H9 (cell line): ENCODE measurements at regions not wholly inside any gene's neighbourhood (a gene's known extent, or its start where the extent isn't known, plus 50 kb on each side); places are given as distances from the start of the nearest gene placed in this dataset.

Source experiments
- DNase-seq: peaks from one replicate; pipeline ENCODE4 v3.0.0-alpha.2; 2017
- H2AFZ ChIP-seq: one replicate; pipeline ENCODE4 v1.6.1; 2013; ENCODE audit warnings: mild to moderate bottlenecking, low read length, control low read depth, moderate library complexity
- H2AK5ac ChIP-seq: 2 replicates; pipeline ENCODE4 v1.6.1; 2013; ENCODE audit warnings: low read length, control low read depth, mixed read lengths; ENCODE audit not compliant: insufficient read length
- H2BK120ac ChIP-seq: one replicate; pipeline ENCODE4 v1.6.1; 2013; ENCODE audit warnings: low read depth, mild to moderate bottlenecking, low read length, control low read depth, inconsistent platforms; ENCODE audit not compliant: poor library complexity, severe bottlenecking
- H2BK12ac ChIP-seq: 2 replicates; pipeline ENCODE4 v1.6.1; 2013; ENCODE audit warnings: low read length, control low read depth, mixed read lengths, low read depth; ENCODE audit not compliant: insufficient read length
- H2BK15ac ChIP-seq: 2 replicates; pipeline ENCODE4 v1.6.1; 2013; ENCODE audit warnings: low read depth, low read length, control low read depth
- H2BK20ac ChIP-seq: one replicate; pipeline ENCODE4 v1.6.1; 2013; ENCODE audit warnings: low read depth, mild to moderate bottlenecking, low read length, control low read depth, inconsistent platforms; ENCODE audit not compliant: poor library complexity, severe bottlenecking
- H2BK5ac ChIP-seq: 2 replicates; pipeline ENCODE4 v1.6.1; 2013; ENCODE audit warnings: low read length, control low read depth, mixed read lengths; ENCODE audit not compliant: insufficient read length
- H3K14ac ChIP-seq: 2 replicates; pipeline ENCODE4 v1.6.1; 2013; ENCODE audit warnings: low read length, control low read depth; ENCODE audit not compliant: insufficient read depth
- H3K18ac ChIP-seq: 2 replicates; pipeline ENCODE4 v1.6.1; 2013; ENCODE audit warnings: low read depth, mild to moderate bottlenecking, mixed read lengths, low read length, control low read depth; ENCODE audit not compliant: insufficient read length
- H3K23ac ChIP-seq: 2 replicates; pipeline ENCODE4 v1.6.1; 2013; ENCODE audit warnings: low read length, control low read depth, mixed read lengths, low read depth; ENCODE audit not compliant: insufficient read length
- H3K23me2 ChIP-seq: 2 replicates; pipeline ENCODE4 v1.6.1; 2013; ENCODE audit warnings: low read depth, mild to moderate bottlenecking, mixed read lengths, low read length, control low read depth; ENCODE audit not compliant: insufficient read length, poor library complexity, severe bottlenecking
- H3K27ac ChIP-seq: 2 replicates; pipeline ENCODE4 v1.5.1; 2013; ENCODE audit warnings: low read length, control low read depth, mixed read lengths, low read depth; ENCODE audit not compliant: insufficient read length
- H3K27me3 ChIP-seq: 2 replicates; pipeline ENCODE4 v1.6.1; 2013; ENCODE audit warnings: low read length, control low read depth, inconsistent platforms; ENCODE audit not compliant: insufficient read depth
- H3K4ac ChIP-seq: 2 replicates; pipeline ENCODE4 v1.6.1; 2013; ENCODE audit warnings: low read depth, mild to moderate bottlenecking, control low read depth, inconsistent platforms, low read length, moderate library complexity
- H3K4me1 ChIP-seq: 2 replicates; pipeline ENCODE4 v1.6.1; 2013; ENCODE audit warnings: low read length, control low read depth, inconsistent platforms; ENCODE audit not compliant: insufficient read depth
- H3K4me2 ChIP-seq: 2 replicates; pipeline ENCODE4 v1.6.1; 2013; ENCODE audit warnings: low read length, control low read depth, mixed read lengths; ENCODE audit not compliant: insufficient read length, insufficient read depth
- H3K56ac ChIP-seq: 2 replicates; pipeline ENCODE4 v1.6.1; 2013; ENCODE audit warnings: low read depth, mild to moderate bottlenecking, mixed read lengths, low read length, control low read depth; ENCODE audit not compliant: insufficient read length
- H3K79me1 ChIP-seq: 2 replicates; pipeline ENCODE4 v1.6.1; 2013; ENCODE audit warnings: low read depth, mild to moderate bottlenecking, moderate library complexity, low read length, control low read depth, inconsistent platforms; ENCODE audit not compliant: insufficient read depth, poor library complexity, severe bottlenecking
- H3K79me2 ChIP-seq: 2 replicates; pipeline ENCODE4 v1.6.1; 2013; ENCODE audit warnings: low read length, control low read depth, inconsistent platforms; ENCODE audit not compliant: insufficient read depth
- H3K9ac ChIP-seq: 2 replicates; pipeline ENCODE4 v1.6.1; 2013; ENCODE audit warnings: low read length, control low read depth, mixed read lengths; ENCODE audit not compliant: insufficient read length; ENCODE audit errors: extremely low read depth
- H3K9me3 ChIP-seq: one replicate; pipeline ENCODE4 v1.6.1; 2013; ENCODE audit warnings: low read depth, low read length, inconsistent platforms; ENCODE audit not compliant: control insufficient read depth
- H3T11ph ChIP-seq: one replicate; pipeline ENCODE4 v1.6.1; 2013; ENCODE audit warnings: mild to moderate bottlenecking, low read length, control low read depth, inconsistent platforms
- H4K20me1 ChIP-seq: one replicate; pipeline ENCODE4 v1.6.1; 2013; ENCODE audit not compliant: control insufficient read depth, insufficient read length, insufficient read depth
- H4K5ac ChIP-seq: 2 replicates; pipeline ENCODE4 v1.6.1; 2013; ENCODE audit warnings: low read depth, mild to moderate bottlenecking, mixed read lengths, low read length, control low read depth; ENCODE audit not compliant: insufficient read length
- H4K8ac ChIP-seq: replicated peaks from 2 replicates; pipeline ENCODE4 v1.6.1; 2013; ENCODE audit warnings: low read length, control low read depth, mixed read lengths, low read depth; ENCODE audit not compliant: insufficient read length
- H4K91ac ChIP-seq: 2 replicates; pipeline ENCODE4 v1.6.1; 2013; ENCODE audit warnings: low read depth, mild to moderate bottlenecking, moderate library complexity, mixed read lengths, low read length, control low read depth; ENCODE audit not compliant: insufficient read length
- H3K27ac Mint-ChIP-seq, 3 experiments: 2 replicates in 2 of 3; 3 replicates in 1 of 3; pipeline ENCODE4 v1.8.0; 2020 to 2021; ENCODE audit warnings: mixed read lengths in 3 of 3, mild to moderate bottlenecking in 1 of 3, moderate library complexity in 1 of 3
- H3K27me3 Mint-ChIP-seq: 2 replicates; pipeline ENCODE4 v1.8.0; 2021; ENCODE audit warnings: low read depth, mild to moderate bottlenecking, moderate library complexity, mixed read lengths
- H3K36me3 Mint-ChIP-seq, 3 experiments: 2 replicates in 2 of 3; 3 replicates in 1 of 3; pipeline ENCODE4 v1.8.0; 2020 to 2021; ENCODE audit warnings: low read depth in 3 of 3, mixed read lengths in 3 of 3; ENCODE audit not compliant: insufficient read depth in 1 of 3
- H3K4me1 Mint-ChIP-seq, 2 experiments: 2 replicates each; pipeline ENCODE4 v1.8.0; 2020; ENCODE audit warnings: mixed read lengths in 2 of 2
- H3K4me3 Mint-ChIP-seq, 2 experiments: 2 replicates in 1 of 2; 3 replicates in 1 of 2; pipeline ENCODE4 v1.8.0; 2020 to 2021; ENCODE audit warnings: mild to moderate bottlenecking in 2 of 2, mixed read lengths in 2 of 2, moderate library complexity in 1 of 2
- H3K9me3 Mint-ChIP-seq, 2 experiments: 2 replicates in 1 of 2; 3 replicates in 1 of 2; pipeline ENCODE4 v1.8.0; 2020; ENCODE audit warnings: mild to moderate bottlenecking in 2 of 2, mixed read lengths in 2 of 2, moderate library complexity in 1 of 2
- CTCF ChIP-seq: fragments of 200-600 bp; sonication (generic); conservative IDR thresholded peaks from 3 replicates; pipeline ENCODE4 v1.8.0; 2021; ENCODE audit warnings: antibody characterized with exemption, mild to moderate bottlenecking
- WGBS: extraction: QIAGEN DNeasy Blood & Tissue Kit; methylation state at CpG from one replicate; pipeline ENCODE4 v1.1.7; 2013; ENCODE audit warnings: missing lambda C conversion rate, low lambda C conversion rate, mixed read lengths; ENCODE audit not compliant: insufficient read length; ENCODE audit errors: extremely low coverage; 5-methylcytosine and 5-hydroxymethylcytosine counted together

DNA sequence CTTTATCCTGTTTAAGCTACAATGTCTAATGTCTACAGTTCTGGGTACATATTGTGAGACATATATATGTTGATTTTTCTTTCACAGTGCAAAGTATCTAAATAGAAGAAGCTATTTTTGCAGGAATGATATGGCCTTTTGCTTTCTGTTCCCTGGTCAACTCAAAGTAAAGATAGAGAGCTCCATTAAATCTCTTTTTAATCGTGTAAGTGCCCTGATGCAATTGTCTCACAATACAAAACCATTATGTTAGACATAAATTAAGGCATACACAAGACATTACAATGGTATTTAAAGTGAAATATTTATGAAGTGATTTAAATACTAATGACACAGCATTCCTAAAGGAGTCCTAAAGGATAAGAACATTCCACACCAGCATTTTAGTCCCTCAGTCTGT lies 1559.7 kb upstream of the AGA start:
- Histone ChIP-seq H3K4me1 (no peaks in the 10 kb centered on the region), H3K79me1 (no peaks in the 10 kb centered on the region), H2BK5ac (no peak overlapping the region), H2BK15ac (no peak overlapping the region), H3K27ac (no peak overlapping the region), H4K20me1 (no peaks in the 10 kb centered on the region), H3K23me2 (no peaks in the 10 kb centered on the region), H2BK12ac (no peak overlapping the region), H4K91ac (no peak overlapping the region), H3K56ac (no peak overlapping the region), H4K8ac (no peak overlapping the region), H3K4me2 (no peak overlapping the region), H3K18ac (no peak overlapping the region), H3T11ph (no peak overlapping the region), H2BK20ac (no peak overlapping the region), H3K23ac (no peak overlapping the region), H3K9ac (no peak overlapping the region), H3K79me2 (no peaks in the 10 kb centered on the region), H2BK120ac (no peak overlapping the region), H2AK5ac (no peak overlapping the region), H3K27me3 (no peaks in the 10 kb centered on the region), H3K14ac (no peak overlapping the region), H3K4ac (no peak overlapping the region), H4K5ac (no peak overlapping the region), H2AFZ (no peak overlapping the region), H3K9me3 (no peaks in the 10 kb centered on the region)
- Mint-ChIP-seq H3K36me3 (no peaks in the 10 kb centered on the region), H3K4me1 (peaks cover 3 to 4% of the 10 kb centered on the region in 2 experiments), H3K9me3 (no peaks in the 10 kb centered on the region; a peak in 1 of 5 replicates), H3K27me3 (no peaks in the 10 kb centered on the region), H3K27ac (no peak overlapping the region), H3K4me3 (no peak overlapping the region)
- DNase-seq, result no peak
- no CpG with 5 or more reads among the region's 1 CpG for WGBS
- TF ChIP-seq CTCF, result no peak
